K562 (cell line): ENCODE measurements at regions not wholly inside any gene's neighbourhood (a gene's known extent, or its start where the extent isn't known, plus 50 kb on each side); places are given as distances from the start of the nearest gene placed in this dataset.

ENCODE experiments used
- ARID3A ChIP-seq: IDR thresholded peaks from 2 replicates; pipeline ENCODE4 v1.6.1; 2012; ENCODE audit warnings: low read depth, low read length, improper control_type of control experiment, borderline replicate concordance
- CBX3 ChIP-seq, 2 experiments: IDR thresholded peaks; 1 replicate in 1 of 2; 2 replicates in 1 of 2; pipeline ENCODE4 v1.6.1; 2012; ENCODE audit warnings: inconsistent platforms in 2 of 2, low read length in 2 of 2, borderline replicate concordance in 1 of 2, control low read depth in 1 of 2
- CEBPZ ChIP-seq: fragments of 150-350 bp; IDR thresholded peaks from 2 replicates; pipeline ENCODE4 v1.6.1; 2014; ENCODE audit warnings: low read depth, mild to moderate bottlenecking, low read length, borderline replicate concordance
- CHD4 ChIP-seq: fragments of 200-600 bp; sonication (generic); IDR thresholded peaks from 3 replicates; pipeline ENCODE4 v1.6.1; 2012; ENCODE audit warnings: low read depth, mild to moderate bottlenecking, mixed read lengths, low read length, inconsistent platforms; ENCODE audit not compliant: insufficient read depth, insufficient replicate concordance, poor library complexity, severe bottlenecking
- CTBP1 ChIP-seq: fragments of 450-650 bp; IDR thresholded peaks from 2 replicates; pipeline ENCODE4 v1.6.1; 2016; ENCODE audit warnings: borderline replicate concordance
- CTCF ChIP-seq, 3 experiments: IDR thresholded peaks in 2 of 3; conservative IDR thresholded peaks in 1 of 3; 2 replicates each; pipeline ENCODE4 v1.5.1; 2011 to 2012; ENCODE audit warnings: low read length in 3 of 3, mild to moderate bottlenecking in 3 of 3, control low read depth in 2 of 3, improper control_type of control experiment in 1 of 3, inconsistent platforms in 1 of 3, low read depth in 1 of 3, mixed read lengths in 1 of 3, moderate library complexity in 1 of 3; ENCODE audit not compliant: insufficient read depth in 2 of 3
- GTF3C2 ChIP-seq: IDR thresholded peaks from 3 replicates; pipeline ENCODE4 v1.6.1; 2011; ENCODE audit warnings: borderline replicate concordance, mild to moderate bottlenecking, moderate library complexity; ENCODE audit not compliant: insufficient read length; ENCODE audit errors: extremely low read depth
- KAT7 ChIP-seq: sonication (generic); formaldehyde crosslinking; IDR thresholded peaks from 2 replicates; pipeline ENCODE4 v1.8.0; 2022; ENCODE audit warnings: missing genetic modification reagents, mild to moderate bottlenecking, borderline replicate concordance
- KHSRP ChIP-seq: fragments of 450-650 bp; IDR thresholded peaks from 2 replicates; pipeline ENCODE4 v1.6.1; 2017
- MTA1 ChIP-seq: fragments of 450-650 bp; IDR thresholded peaks from 2 replicates; pipeline ENCODE4 v1.6.1; 2017; ENCODE audit warnings: borderline replicate concordance
- RBM15 ChIP-seq: fragments of 200-400 bp; formaldehyde crosslinking; IDR thresholded peaks from 2 replicates; pipeline ENCODE4 v1.6.1; 2018; ENCODE audit warnings: mild to moderate bottlenecking, low read length, moderate library complexity; ENCODE audit not compliant: insufficient read depth
- STAG1 ChIP-seq: sonication (generic); formaldehyde crosslinking; IDR thresholded peaks from 2 replicates; pipeline ENCODE4 v1.5.0; 2020; ENCODE audit warnings: missing genetic modification reagents, borderline replicate concordance
- TAF7 ChIP-seq: fragments of 450-650 bp; IDR thresholded peaks from 2 replicates; pipeline ENCODE4 v1.6.1; 2016; ENCODE audit warnings: missing genetic modification characterization, missing compliant biosample characterization
- TRIM28 ChIP-seq: fragments of 450-650 bp; IDR thresholded peaks from 2 replicates; pipeline ENCODE4 v1.6.1; 2017
- TSC22D4 ChIP-seq: fragments of 450-650 bp; IDR thresholded peaks from 2 replicates; pipeline ENCODE4 v1.6.1; 2016; ENCODE audit warnings: missing genetic modification characterization, missing biosample characterization, control low read depth
- ZNF143 ChIP-seq: sonication (generic); formaldehyde crosslinking; IDR thresholded peaks from 2 replicates; pipeline ENCODE4 v1.9.0; 2022; ENCODE audit warnings: mild to moderate bottlenecking, missing genetic modification reagents
- ZNF263 ChIP-seq: sonication (generic); formaldehyde crosslinking; IDR thresholded peaks from 2 replicates; pipeline ENCODE4 v1.8.0; 2022; ENCODE audit warnings: mild to moderate bottlenecking, missing genetic modification reagents, borderline replicate concordance

DNA sequence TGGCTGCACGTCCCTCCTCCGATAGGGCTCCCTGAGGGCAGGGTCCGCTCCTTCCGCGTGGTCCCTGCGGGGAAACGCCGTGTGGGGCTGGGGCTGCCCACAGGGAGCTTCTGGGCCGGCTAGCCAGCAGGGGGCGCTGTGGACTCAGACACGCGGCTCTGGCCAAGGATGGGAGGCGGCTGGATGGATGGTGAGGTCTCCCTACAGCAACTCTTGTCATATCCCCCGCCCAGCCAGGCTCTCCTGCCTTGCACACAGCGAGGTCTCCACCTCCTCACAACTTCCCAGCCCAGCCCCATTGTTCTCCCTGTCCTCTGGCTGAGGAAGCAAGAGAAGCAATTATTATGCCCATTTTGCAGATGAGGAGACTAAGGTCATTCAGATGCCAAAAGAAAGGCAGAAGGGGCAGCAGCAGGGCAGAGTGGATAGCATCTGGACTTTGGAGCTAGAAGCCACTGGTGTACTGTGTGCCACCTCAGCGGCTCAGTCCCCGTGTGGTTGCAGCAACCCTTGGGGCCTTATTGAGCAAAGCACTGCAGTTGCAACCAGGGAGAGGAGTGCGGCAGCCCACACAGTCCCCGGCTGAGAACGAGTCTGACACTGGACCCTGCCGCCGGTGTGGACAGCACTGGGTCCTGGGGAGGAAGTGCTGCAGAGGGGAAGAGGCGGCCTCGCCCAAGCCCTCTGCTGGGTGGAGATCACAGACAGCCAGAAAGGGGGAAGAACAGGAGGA, 99.0 kb downstream of the ZFP36L2 start (continued):
- TF ChIP-seq TAF7, result no peak
- TF ChIP-seq KAT7 (CRISPR knock-in tag), result no peak
- TF ChIP-seq ARID3A, result no peak
- TF ChIP-seq CHD4, result peak; percentile 80
- no peak for TF ChIP-seq RBM15
- TF ChIP-seq GTF3C2, result no peak
- no peak for TF ChIP-seq CEBPZ
- TF ChIP-seq TRIM28, result peak; percentile 96
- no peak for TF ChIP-seq KHSRP
- TF ChIP-seq CTCF (IDR thresholded peaks at IDR 0.05 in 2 of 3, conservative IDR thresholded peaks at IDR 0.05 in 1 of 3; ENCODE audit: insufficient read depth in 2 of 3, low read depth in 1 of 3, low read length in 3 of 3), result peak; percentile 64 to 81 (median 76)
- 0 out of 2 replicates have a peak, but pooled peaks have one; percentile 9 for TF ChIP-seq ZNF143 (CRISPR knock-in tag)
- no peak for TF ChIP-seq TSC22D4
- TF ChIP-seq ZNF263 (CRISPR knock-in tag), result no peak
- peak; percentile 17; the same call in 1 of the 2 replicates for TF ChIP-seq CTBP1
- peak in 1 of 2 experiments; percentile 57; a peak in 1 of 3 replicates for TF ChIP-seq CBX3 (IDR thresholded peaks at IDR 0.05; ENCODE audit: borderline replicate concordance in 1 of 2, low read length in 2 of 2)
- peak; percentile 70; the same call in 1 of the 2 replicates for TF ChIP-seq STAG1 (CRISPR knock-in tag)
- no peak for TF ChIP-seq MTA1
